GM11168 (cell line): ENCODE measurements at regions not wholly inside any gene's neighbourhood (a gene's known extent, or its start where the extent isn't known, plus 50 kb on each side); places are given as distances from the start of the nearest gene placed in this dataset.

Source experiments
- in situ Hi-C: fragments of 300-500 bp; cut with MboI; formaldehyde crosslinking; loops from one replicate; pipeline ENCODE4 v1.12.0; 2022; ENCODE audit warnings: low sequenced_read_pairs; ENCODE audit not compliant: unreplicated experiment

DNA sequence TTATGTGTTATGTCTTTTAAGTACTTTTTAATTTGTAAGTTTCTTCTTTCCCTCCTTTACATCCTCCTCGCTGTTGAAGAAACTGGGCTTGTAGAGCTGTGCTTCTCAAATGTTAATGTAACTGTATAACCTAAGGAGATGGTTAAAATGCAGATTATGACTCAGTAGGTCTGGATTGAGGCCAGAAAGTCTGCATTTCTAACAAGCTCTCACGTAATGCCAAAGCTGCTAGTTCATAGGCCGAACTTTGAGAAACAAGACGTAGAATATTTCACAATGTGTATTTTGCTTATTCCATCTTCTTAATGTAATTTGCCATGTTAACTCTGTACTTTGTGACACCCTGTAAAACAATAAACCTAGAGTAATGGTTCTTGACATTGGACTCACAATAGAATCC is 193.3 kb upstream of the SYT1 start:
- in situ Hi-C loops, result no loop called here

DNA sequence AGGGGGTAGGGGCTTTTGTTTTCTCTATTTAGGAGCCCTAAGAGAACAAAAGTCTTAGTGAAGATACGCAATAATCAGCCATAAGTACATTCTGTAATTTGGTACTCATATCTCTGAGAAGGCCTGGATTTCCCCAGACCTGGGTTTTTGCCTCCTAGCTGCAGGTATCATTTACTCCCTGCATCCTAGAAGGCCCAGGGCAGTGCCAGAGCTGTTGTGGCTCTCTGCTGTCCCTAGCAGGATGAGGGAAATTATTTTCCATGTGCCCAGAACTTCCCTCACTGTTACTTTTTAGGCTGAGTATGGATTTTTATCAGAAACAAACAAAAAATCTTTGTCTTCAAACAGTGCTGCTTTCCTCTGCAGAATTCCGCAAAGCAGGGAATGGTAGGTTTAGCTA is 192.5 kb upstream of the SYT1 start:
- in situ Hi-C loops, result no loop called here

DNA sequence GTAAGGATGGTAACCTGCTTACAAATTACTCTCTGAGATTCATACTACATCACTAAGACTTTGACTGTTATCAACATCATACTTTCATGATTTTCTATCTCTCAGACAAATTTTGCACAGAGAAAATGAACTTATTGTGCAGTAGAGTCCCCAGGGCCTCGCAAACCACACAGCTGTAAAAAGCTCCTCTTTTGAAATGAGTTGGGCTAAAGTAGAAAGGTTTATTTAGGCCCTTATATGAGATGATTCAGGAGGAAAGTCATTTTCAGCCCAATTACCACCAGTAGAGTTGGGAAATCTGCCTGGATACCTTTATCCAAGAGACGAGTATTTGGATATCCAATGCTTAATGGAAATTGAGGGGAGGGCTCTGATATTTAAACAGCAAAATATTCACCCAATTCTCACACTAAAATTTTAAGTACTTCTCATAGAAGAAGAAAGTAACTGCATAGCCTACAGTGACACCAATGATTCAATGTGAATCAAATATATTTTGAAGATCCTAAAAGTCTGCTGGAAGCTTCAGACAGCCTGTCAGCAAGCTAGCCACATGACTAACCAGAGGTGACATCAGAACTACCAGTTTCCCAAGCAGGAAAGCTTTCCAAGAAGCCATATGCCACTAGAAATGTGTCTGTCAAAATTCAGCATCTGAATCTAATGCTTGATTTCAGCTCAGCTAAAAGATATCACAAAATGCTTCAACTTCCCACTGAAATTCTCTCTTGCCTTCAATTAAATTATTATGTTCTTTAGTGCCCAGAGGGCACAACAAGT is 190.1 kb upstream of the SYT1 start:
- in situ Hi-C loops, result no loop called here

DNA sequence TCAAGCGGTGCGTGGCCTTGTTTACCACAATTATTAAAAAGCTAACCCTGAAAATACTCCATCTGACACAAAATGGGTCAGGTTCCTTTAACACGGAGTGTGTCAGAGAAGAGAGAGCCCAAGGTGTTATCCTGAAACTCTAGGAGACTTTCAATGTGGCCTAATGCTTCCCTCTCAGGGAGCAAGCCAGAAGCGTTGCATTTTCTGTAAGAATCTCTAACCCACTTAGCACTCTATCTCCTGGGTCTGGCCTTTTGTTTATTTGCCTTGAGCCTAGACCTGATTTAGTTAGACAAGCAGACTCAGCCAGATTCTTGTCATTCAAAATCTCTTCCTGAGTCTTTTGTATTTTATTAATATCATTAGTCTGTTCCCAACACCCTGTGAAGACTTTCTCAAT is 184.0 kb upstream of the SYT1 start:
- in situ Hi-C loops, result no loop called here

DNA sequence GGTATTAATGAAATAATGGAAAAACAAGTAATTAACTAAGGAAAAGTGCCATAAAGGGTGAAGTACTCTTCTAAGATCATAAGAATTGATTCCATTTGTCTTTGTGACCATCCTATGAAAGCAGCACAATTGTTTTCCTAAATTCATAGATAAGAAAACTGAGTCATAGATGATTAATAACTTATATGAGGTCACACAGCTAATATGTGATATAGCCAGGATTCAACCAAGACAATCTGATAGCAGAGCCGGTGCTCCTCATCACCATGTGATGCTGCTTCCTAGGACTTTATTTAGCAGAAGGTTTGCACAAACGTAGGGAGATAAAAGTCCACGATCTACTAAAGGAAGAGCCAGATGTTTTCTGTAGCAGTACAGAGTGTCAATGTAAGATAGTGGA is 181.5 kb upstream of the SYT1 start:
- in situ Hi-C loops, result no loop called here

DNA sequence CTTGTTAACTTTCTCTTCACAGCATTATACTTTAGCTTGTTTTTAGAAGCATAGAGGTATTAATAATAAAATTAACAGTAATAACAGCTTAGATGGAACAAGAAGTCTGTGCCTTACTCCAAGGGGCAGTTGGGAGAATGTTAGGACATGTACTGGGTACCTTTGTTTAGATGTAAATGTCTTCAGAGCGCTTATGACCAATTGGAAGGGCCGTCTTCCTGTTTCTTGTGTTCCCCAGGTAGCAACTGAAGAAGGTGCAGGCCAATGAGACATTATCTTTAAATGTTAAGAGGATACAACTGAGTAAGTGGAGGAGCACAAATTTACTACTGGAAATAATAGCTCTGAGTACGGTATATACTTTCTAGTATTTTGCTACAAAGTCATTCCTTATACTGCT is 180.9 kb upstream of the SYT1 start:
- in situ Hi-C loops, result no loop called here

DNA sequence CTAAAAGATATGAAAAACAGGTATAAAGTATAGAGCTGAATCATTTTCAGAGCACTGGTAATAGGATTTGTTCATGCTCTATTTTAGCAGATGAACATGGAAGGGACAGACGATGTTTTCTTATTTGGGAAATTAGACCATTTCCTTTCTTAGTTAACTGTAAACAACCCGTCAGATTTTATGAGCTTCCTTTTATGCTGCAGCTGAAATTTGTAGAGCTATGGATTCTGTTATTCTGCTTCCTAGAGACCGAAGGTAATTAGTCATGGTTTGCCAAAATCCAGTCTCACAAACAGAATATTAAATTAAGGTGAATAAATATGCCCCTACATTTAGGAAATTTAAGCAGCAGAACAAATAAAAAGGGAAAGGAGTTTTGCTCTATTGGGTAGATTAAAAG is 180.2 kb upstream of the SYT1 start:
- in situ Hi-C loops, result no loop called here

DNA sequence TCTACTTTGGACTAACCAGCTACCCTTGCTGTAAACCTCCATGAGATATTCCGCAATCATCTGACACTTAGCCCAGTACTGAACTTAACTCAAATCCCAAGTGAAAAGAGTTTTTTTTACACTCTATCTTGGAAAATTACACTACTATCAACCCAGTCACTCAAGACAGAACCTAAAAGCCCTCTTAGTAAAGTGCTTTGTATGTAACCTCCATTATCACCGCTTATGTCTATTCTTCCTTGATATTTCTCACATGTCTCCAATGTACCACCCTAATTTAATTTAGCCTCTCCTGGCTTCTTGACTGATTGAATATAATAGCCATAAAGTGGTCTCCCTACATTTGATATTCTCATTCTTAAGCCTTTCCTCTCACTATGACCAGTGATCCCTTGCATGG is 168.8 kb upstream of the SYT1 start:
- in situ Hi-C loops, result no loop called here

DNA sequence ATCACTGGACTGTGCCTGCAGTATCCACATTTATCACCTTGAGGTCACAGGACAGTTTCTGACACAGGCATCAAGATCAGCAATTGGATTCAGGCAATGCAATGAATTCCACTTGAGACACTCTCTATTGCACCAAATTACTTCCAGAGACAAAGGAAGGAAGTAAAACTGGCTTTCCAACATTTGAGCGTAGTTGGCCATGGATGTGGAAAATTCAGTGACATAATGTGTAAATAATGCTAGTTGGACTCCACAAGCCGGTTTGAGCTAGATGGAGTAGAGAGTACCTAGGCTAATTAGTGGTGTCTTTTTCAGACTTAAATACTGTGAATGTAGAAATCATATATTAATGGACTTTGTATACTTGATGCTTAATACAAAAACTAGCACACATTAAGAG is 168.3 kb upstream of the SYT1 start:
- in situ Hi-C loops, result no loop called here

DNA sequence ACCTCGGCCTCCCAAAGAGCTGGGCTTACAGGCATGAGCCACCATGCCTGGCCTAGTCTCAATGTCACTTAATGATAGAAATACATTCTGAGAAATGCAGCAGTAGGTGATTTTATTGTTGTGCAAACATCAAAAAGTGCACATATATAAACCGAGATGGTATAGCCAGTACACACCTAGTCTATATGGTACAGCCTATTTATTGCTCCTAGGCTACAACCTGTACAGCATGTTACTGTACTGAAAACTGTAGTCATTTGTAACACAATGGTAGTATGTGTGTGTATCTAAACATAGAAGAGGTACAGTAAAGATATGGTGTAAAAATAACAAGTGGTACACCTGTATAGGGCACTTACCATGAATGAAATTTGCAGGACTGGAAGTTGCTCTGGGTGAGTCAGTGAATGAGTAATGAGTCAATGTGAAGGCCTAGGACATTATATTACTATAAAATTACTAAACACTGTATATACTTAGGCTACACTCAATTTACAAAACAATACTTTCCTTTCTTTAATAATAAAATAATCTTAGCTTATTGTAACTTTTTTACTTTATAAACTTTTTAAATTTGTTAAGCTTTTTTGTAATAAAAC is 166.7 kb upstream of the SYT1 start:
- in situ Hi-C loops, result no loop called here

DNA sequence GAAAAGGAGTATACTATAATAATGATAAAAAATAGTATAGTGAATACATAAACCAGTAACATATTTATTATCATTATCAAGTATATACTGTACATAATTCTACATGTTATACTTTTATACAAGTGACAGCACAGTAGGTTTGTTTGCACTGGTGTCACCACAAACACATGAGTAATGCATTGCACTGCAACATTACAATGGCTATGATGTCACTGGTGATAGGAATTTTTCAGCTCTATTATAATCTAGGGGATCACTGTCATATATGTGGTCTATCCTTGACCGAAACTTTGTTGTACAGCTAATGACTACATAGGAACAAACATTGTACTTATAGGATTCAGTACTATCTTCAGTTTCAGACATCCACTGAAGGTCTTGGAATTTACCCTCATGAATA is 165.8 kb upstream of the SYT1 start:
- in situ Hi-C loops, result no loop called here

DNA sequence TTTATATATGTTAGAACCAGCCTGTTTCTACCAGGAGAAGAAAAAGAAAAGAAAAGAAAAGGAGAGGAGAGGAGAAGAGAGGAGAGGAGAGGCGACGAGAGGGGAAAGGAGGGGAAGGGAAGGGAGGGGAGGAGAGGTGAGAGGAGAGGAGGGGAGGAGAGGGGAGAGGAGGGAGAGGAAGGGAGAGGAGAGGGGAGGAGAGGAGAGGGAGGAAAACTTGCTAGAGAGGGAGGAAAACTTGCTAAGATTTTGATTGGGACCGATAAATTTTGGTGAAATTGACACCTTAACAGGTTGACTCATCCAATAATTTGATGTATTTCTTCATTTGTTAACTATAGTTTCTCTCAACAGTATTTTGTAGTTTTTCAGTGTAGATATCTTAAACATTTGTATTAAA is 164.0 kb upstream of the SYT1 start:
- in situ Hi-C loops, result no loop called here

DNA sequence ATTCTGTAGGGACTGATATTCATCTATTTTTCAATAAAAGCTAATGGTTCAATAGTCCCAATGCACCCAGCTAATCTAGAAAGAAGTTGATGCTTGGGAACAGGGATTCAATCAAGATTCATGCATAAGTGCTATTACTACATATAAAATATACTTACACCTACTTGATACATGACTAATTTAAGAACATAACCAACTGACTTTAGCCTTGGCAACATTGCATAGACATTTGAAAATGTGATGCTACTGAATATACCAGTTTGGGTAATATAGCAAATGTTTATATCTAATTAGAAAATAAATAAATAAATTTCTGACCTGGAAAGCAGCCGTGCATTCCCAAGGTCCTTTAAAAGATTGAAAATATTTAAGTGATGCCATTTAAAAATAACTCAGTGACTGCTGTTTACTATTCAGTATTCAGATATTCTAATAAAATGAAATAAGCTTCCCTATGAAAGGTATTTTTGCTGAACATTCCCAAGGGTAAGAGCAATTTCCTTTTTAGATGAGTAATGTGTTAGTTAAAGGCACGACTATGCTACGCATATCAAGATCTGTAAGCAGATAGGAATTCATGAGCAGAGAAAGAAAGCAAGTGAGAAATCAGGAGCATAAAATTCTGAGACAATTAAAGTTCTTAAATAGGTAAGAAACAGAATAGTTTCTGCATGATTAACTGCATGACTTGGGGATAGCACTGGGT is 160.6 kb upstream of the SYT1 start:
- in situ Hi-C loops, result no loop called here

DNA sequence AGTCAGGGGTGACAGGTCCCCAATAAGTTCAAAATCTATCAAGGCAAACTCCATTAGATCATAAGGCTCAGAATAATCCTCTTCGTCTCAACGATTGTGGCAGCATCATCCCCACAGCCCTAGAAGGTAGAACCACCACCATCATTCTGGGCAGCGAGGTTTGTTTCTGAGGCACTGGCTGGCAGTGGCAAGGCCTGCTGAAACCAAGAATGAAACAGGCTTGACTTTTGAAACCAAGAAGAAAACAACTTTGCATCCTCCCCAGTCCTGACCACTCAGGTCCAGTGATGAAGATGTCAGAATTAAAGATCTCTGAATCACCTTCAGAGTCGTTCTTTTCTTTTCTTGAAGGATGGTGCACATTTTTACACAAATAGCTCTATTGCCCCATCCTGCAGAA is 152.6 kb upstream of the SYT1 start:
- in situ Hi-C loops, result no loop called here

DNA sequence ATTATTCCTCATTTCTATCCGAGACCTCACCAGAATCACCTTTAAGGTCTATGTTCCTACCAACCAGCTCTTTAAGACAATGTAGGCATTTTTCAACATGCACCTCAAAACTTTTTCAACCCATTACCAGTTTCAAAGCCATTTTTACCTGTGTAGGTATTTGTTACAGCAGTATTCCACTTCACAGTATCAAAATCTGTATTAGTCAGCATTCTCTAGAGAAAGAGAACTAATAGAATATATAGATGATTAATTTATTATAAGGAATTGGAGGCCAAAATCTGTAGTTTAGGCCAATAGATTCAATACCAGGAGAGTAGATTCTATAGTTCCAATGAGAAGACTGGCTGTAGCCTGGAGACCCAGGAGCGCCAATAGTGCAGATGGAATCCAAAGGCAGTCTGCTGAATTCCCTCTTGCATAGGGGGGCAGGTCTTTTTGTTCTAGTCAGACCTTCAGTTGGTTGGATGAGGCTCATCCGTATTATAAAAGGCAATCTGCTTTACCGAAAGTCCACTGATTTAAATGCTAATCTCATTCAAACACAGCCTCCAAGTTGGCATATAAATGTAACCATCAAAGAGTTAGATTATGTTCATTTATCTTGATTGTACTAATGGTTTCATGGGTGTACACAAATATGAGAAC is 151.6 kb upstream of the SYT1 start:
- in situ Hi-C loops, result no loop called here

DNA sequence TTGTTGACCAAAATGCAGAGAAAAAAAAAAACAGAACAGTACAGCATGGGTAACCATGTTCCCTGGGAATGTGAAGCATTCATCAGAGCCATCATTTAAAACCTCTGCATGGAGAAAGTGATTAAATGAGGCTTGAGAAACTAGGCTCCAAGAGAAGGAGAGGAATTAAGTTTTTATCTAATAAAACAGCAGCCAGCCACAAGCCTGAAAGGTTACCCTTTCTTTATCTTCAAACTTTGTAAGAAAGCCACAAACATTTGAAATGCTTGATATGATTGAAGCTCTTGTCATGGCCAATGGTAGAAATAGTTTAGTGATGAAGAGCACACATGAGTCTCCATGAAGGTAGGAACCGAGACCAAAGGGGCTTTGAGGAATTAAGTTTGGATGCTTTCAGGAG is 144.9 kb upstream of the SYT1 start:
- in situ Hi-C loops, result no loop called here

DNA sequence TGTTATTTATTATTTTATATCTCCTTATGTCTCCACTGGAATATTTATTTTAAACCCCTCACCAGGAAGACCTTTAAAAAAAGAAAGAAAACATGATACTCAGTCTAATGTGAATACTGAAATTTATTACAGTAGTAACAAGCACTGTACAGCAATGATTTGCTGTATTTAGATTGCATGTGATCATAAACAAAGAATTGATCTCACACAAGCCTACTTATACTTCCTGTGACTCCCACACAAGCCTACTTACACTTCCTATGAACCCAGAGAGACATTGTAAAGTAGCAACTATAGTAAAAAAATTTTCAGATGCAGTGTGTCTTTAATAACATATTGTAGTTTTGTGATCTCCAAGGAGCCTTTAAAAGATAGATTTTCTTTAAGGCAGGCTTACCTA is 142.7 kb upstream of the SYT1 start:
- in situ Hi-C loops, result no loop called here

DNA sequence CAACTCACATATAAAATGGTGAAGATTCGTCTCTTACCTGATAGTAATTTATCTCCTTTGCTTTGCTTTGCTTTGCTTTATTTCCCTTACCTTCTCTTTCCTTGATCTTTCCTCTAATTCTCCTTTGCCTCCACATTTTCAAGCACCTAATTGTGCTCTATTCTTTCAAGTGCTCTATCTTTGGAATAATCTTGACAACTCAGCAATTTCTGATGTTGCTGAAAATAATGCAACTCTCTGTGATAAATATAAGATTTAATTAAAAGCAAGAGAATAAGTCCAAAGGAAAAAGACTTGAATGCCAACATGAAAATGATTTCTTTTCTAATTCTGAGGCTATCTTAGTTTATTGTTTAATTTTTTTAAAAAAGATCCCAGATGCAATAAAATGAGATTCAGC is 139.5 kb upstream of the SYT1 start:
- in situ Hi-C loops, result no loop called here

DNA sequence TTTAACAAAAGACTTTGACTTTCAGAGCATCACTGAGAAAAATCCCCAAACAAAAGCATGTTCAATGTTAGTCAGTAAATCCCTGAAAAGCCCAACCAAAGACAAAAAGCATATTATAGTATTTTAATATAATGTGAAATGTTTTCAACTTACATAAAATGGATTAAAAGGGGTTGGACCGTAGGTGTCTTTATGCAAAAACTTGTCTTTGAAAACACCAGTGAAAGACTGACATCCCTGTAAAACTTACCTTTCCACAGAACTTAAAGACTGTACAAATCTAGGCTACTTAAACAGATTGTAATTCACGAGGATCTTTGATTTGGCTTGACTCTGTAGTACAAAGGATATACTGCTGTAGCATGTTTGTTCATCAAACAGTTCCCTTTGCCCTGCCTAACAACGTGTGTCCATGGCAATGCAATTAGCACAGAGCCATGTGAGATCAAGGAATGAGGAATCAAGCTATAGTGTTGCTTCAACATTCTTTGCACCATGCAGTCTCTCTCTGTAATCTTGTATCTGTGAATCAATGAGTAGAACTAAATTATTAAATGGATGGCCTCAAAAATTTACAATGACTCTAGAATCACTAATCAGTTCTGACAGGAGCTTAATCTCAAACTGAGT is 138.5 kb upstream of the SYT1 start:
- in situ Hi-C loops, result no loop called here

DNA sequence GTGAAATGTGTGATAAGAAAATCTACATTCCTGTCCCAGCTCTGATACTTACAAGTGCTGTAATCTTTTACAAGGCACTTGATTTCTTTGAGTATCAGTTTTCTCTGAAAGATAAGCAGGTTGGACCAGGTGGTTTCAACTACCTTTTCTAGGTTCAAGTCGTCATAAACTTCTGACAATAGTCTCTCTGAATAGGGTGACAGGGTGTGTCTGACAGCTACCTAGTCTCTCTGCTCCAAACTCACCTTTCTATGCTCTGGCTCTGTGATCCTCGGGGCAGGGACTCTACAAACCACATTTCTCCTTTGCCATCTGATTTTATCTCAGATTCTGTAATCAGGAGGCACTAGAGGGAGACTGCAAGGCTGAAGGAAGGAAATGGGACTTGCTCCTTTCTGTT is 137.7 kb upstream of the SYT1 start:
- in situ Hi-C loops, result no loop called here

DNA sequence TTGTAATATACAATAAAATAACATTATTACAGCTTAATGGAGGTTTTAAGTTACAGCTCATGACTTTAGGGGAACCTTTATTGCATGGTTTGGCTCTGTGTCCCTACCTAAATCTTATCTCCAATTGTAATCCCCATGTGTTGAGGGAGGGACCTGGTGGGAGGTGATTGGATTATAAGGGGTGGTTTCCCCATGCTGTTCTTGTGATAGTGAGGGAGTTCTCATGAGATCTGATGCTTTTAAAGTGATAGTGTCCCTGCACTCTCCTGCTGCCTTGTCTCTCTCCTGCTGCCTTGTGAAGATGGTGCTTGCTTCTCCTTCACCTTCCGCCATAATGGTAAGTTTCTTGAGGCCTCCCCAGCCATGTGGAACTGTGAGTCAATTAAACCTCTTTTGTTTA is 132.1 kb upstream of the SYT1 start:
- in situ Hi-C loops, result no loop called here
